Sigmoid colon (tissue), 6 donors: ENCODE measurements at regions not wholly inside any gene's neighbourhood (a gene's known extent, or its start where the extent isn't known, plus 50 kb on each side); places are given as distances from the start of the nearest gene placed in this dataset.

Experiments used
- DNase-seq: peaks from one replicate; pipeline ENCODE4 v3.0.0-alpha.2; 2019
- H3K27ac ChIP-seq, 4 donors: fragments of 200-600 bp; sonication (generic); one replicate each; pipeline ENCODE4 v1.5.1; 2016 to 2019; ENCODE audit warnings: mild to moderate bottlenecking in 1 of 4
- H3K27me3 ChIP-seq, 3 donors: fragments of 200-600 bp; sonication (generic); one replicate each; pipeline ENCODE4 v1.5.1; 2019; ENCODE audit warnings: mild to moderate bottlenecking in 1 of 3
- H3K36me3 ChIP-seq, 4 donors: fragments of 200-600 bp; sonication (generic); one replicate each; pipeline ENCODE4 v1.5.1; 2016 to 2019
- H3K4me1 ChIP-seq, 4 donors: fragments of 200-600 bp; sonication (generic); one replicate each; pipeline ENCODE4 v1.5.1; 2017 to 2019
- H3K4me3 ChIP-seq, 4 donors: fragments of 200-600 bp; sonication (generic); one replicate each; pipeline ENCODE4 v1.5.1; 2017 to 2019; ENCODE audit warnings: mild to moderate bottlenecking in 2 of 4, moderate library complexity in 1 of 4
- H3K9me3 ChIP-seq, 4 donors: fragments of 200-600 bp in 3 of 4; sonication (generic) in 3 of 4; one replicate each; pipeline versions ENCODE4 v1.5.1 to v1.6.1; 2013 to 2019
- EP300 ChIP-seq, 4 donors: sonication (generic); formaldehyde crosslinking; IDR thresholded peaks; one replicate each; pipeline ENCODE4 v1.6.1; 2017; ENCODE audit warnings: antibody characterized with exemption in 4 of 4
- POLR2A ChIP-seq, 2 donors: fragments of 450-650 bp; IDR thresholded peaks; one replicate each; pipeline ENCODE4 v1.6.1; 2016; ENCODE audit warnings: antibody characterized with exemption in 2 of 2, mild to moderate bottlenecking in 2 of 2, moderate library complexity in 2 of 2
- POLR2AphosphoS5 ChIP-seq, 4 donors: sonication (generic); formaldehyde crosslinking; IDR thresholded peaks; one replicate each; pipeline ENCODE4 v1.6.1; 2017; ENCODE audit warnings: antibody characterized with exemption in 4 of 4
- WGBS, 2 donors: extraction: QIAGEN DNeasy Blood & Tissue Kit; methylation state at CpG; one replicate each; pipeline ENCODE4 v1.1.7; 2013; 5-methylcytosine and 5-hydroxymethylcytosine counted together
- intact Hi-C: fragments of 100-400 bp; cut with DNase I; formaldehyde crosslinking; loops from one replicate; pipeline ENCODE4 v1.15.1; 2023
- TF ChIP-seq, protein P1 (sequence below), 4 experiments: fragments of 450-650 bp in 3 of 4; fragments of 200-600 bp in 1 of 4; IDR thresholded peaks; one replicate each; pipeline ENCODE4 v1.5.1; 2016 to 2019; ENCODE audit warnings: antibody characterized with exemption in 4 of 4, mild to moderate bottlenecking in 3 of 4, moderate library complexity in 2 of 4
- donor health status: healthy with polysubstance abuse.
- donor health status: healthy.

GRCh38 chr17:69812240-69812837, 262.7 kb upstream of the KCNJ16 start:
- Histone ChIP-seq H3K4me1 (no peaks in the 10 kb centered on the region), H3K27ac (no peak overlapping the region), H3K4me3 (no peak overlapping the region), H3K9me3 (no peaks in the 10 kb centered on the region), H3K27me3 (no peaks in the 10 kb centered on the region), H3K36me3 (no peaks in the 10 kb centered on the region)
- intact Hi-C loops, result no loop called here
- TF ChIP-seq EP300 (IDR thresholded peaks at IDR 0.05), result no peak
- WGBS, 2 donors, result 59 to 78% methylated on average over 4 of the region's 4 CpGs
- DNase-seq, result no peak

DNA sequence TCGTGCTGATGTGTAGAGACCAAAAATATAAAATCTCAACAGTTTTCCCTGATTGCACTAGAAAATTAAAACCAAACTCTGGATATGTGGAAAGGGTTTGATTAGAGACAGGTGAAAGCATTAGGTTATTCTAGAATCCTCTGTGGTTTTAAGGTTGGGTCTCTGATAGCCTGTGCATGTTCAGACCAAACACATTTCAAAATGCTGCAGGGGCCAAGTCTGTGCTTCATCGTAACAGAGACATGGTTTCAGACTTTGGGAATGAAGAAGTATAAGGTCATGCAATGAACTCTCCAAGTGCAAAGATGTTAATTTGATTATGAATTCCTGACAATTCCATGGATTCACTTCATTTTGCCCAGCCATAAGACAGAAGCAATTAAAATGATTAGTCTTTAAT, 261.0 kb upstream of the KCNJ16 start:
- DNase-seq, result no peak
- H3K27ac ChIP-seq, result no peak overlapping the region
- H3K36me3 ChIP-seq, result no peaks in the 10 kb centered on the region
- intact Hi-C loops, result no loop called here
- TF ChIP-seq EP300 (IDR thresholded peaks at IDR 0.05) (no peak), POLR2AphosphoS5 (IDR thresholded peaks at IDR 0.05) (no peak)
- no peaks in the 10 kb centered on the region for H3K9me3 ChIP-seq
- no peak overlapping the region for H3K4me3 ChIP-seq
- H3K27me3 ChIP-seq, result no peaks in the 10 kb centered on the region
- 89 to 93% methylated on average over 2 of the region's 2 CpGs for WGBS, 2 donors
- no peaks in the 10 kb centered on the region for H3K4me1 ChIP-seq

DNA sequence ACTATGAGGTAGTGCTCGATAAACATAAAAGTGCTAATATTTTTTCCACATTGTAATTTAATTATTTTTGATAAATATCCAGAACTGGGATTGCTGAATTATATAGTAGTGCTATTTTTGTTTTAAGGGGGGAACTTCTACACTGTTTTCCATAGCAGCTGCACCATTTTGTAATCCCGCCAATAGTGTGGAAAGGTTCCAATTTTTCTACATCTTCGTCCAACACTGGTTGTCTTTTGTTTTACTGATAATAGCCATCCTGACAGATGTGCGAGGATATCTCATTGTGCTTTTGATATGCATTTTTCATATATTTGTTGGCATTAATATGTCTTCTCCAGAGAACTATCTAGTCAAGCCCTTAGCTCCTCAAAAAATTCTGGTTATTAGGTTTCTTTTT, 259.6 kb upstream of the KCNJ16 start:
- Histone ChIP-seq H3K4me3 (no peak overlapping the region), H3K9me3 (no peaks in the 10 kb centered on the region), H3K27me3 (no peaks in the 10 kb centered on the region), H3K27ac (no peak overlapping the region), H3K4me1 (no peaks in the 10 kb centered on the region), H3K36me3 (no peaks in the 10 kb centered on the region)
- WGBS, 2 donors, result 91 to 92% methylated on average over 4 of the region's 4 CpGs
- no peak for TF ChIP-seq POLR2A (IDR thresholded peaks at IDR 0.05)
- TF ChIP-seq, protein P1, sequence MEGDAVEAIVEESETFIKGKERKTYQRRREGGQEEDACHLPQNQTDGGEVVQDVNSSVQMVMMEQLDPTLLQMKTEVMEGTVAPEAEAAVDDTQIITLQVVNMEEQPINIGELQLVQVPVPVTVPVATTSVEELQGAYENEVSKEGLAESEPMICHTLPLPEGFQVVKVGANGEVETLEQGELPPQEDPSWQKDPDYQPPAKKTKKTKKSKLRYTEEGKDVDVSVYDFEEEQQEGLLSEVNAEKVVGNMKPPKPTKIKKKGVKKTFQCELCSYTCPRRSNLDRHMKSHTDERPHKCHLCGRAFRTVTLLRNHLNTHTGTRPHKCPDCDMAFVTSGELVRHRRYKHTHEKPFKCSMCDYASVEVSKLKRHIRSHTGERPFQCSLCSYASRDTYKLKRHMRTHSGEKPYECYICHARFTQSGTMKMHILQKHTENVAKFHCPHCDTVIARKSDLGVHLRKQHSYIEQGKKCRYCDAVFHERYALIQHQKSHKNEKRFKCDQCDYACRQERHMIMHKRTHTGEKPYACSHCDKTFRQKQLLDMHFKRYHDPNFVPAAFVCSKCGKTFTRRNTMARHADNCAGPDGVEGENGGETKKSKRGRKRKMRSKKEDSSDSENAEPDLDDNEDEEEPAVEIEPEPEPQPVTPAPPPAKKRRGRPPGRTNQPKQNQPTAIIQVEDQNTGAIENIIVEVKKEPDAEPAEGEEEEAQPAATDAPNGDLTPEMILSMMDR (IDR thresholded peaks at IDR 0.05), result no peak
- no peak for TF ChIP-seq POLR2AphosphoS5 (IDR thresholded peaks at IDR 0.05)
- TF ChIP-seq EP300 (IDR thresholded peaks at IDR 0.05), result no peak
- intact Hi-C loops, result no loop called here
- no peak for DNase-seq

- intact Hi-C loops, result no loop called here
- Histone ChIP-seq H3K9me3 (no peaks in the 10 kb centered on the region), H3K36me3 (no peaks in the 10 kb centered on the region), H3K27me3 (no peaks in the 10 kb centered on the region), H3K4me3 (no peak overlapping the region), H3K27ac (no peak overlapping the region), H3K4me1 (no peaks in the 10 kb centered on the region)
- DNase-seq, result no peak
- TF ChIP-seq POLR2AphosphoS5 (IDR thresholded peaks at IDR 0.05) (no peak), POLR2A (IDR thresholded peaks at IDR 0.05) (no peak), EP300 (IDR thresholded peaks at IDR 0.05) (no peak)
- TF ChIP-seq, protein P1 (IDR thresholded peaks at IDR 0.05), result no peak
- 68 to 81% methylated on average over 6 of the region's 6 CpGs for WGBS, 2 donors
Measured at GRCh38 chr17:69818467-69818866, 256.6 kb upstream of the KCNJ16 start.

DNA sequence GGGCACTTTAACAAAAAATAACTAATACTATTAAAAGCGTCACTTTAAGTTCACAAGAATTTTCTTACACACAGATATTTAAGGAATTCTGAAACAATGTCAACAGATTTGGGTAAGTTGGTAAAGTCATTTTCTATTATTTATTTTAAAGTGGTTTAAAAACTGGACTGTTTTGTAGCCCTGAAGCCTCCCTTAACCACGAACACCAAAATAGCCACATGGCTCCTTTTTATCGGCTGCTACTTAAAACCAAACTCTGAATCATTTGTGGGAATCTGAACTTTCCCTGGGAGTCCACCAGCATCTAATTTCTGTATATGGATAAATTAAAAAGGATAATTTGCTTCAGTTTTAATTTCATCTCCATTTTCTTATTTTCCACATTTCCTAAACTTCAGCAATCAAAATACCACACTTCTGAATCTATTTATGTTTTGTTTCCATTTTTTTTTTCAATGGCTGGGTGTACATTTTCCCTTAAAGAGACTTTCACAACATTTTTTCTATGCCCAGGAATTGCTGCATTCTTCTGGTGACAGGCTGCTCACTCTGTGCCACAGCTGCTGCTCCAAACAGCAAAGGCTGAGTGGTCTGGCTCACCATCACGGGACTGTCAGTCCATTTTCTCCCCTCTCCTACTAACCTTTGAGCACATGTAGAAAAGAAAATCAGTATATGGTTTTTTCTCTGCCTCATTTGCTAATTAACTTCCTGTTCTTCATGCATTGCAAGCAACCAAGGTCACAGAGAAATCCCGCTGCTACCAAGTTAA, 255.5 kb upstream of the KCNJ16 start:
- Histone ChIP-seq H3K4me3 (no peak overlapping the region), H3K27me3 (no peaks in the 10 kb centered on the region), H3K27ac (no peak overlapping the region), H3K4me1 (no peaks in the 10 kb centered on the region), H3K9me3 (no peaks in the 10 kb centered on the region), H3K36me3 (no peaks in the 10 kb centered on the region)
- DNase-seq, result no peak
- TF ChIP-seq, protein P1 (IDR thresholded peaks at IDR 0.05), result no peak
- TF ChIP-seq POLR2AphosphoS5 (IDR thresholded peaks at IDR 0.05), result no peak
- TF ChIP-seq POLR2A (IDR thresholded peaks at IDR 0.05), result no peak
- no peak for TF ChIP-seq EP300 (IDR thresholded peaks at IDR 0.05)
- intact Hi-C loops, result no loop called here
- WGBS, 2 donors, result 84 to 86% methylated on average over 5 of the region's 5 CpGs
